ENCODE measurements at regions not wholly inside any gene's neighbourhood (a gene's known extent, or its start where the extent isn't known, plus 50 kb on each side); places are given as distances from the start of the nearest gene placed in this dataset.

DNA sequence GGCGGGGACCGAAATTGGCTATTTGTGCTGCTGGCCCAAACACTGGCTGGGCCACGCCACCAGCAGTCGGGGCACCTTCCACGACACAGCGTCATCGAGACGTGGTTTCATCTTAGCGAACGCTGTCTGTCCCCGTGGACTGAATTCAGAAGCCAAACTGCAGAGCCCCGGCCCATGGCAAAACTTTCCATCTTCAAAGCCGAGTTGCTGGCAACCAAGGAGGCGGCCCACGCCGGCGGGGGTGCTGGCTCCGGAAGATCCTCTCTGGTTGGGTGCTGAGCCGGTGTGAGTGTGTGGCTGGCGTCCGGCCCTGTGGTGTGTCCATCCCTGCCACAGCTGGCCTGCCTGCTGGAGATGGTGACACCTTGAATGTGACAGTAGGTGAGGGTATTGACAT lies 96.6 kb upstream of the ADRA2C start:
- DNase-seq (ENCODE audit: low spot score) = no peak

- DNase-seq (ENCODE audit: low spot score) = no peak
Measured at GRCh38 chr4:3668825-3669552, 97.2 kb upstream of the ADRA2C start.

GRCh38 chr4:3667258-3667657 lies 98.9 kb upstream of the ADRA2C start:
- DNase-seq (ENCODE audit: low spot score) = no peak

DNA sequence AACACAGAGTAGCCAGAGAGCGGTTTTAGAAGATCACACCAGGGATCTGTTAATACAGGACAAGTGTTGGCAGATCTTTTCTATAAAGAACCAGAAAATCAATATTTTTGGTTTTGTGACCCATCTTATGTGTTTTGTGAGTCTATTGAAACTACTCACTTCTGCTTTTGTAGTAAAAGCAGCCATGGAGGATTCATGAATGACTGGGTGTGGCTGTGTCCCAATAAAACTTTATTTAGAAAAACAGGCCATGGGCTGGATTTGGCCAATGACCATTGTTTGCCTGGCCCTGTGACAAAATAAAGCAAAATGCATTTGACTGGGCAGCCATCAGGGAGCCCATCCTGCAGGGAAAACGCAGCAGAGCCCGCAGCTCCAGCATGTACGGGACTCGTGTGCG lies 99.9 kb upstream of the ADRA2C start:
- DNase-seq (ENCODE audit: low spot score) = no peak

DNA sequence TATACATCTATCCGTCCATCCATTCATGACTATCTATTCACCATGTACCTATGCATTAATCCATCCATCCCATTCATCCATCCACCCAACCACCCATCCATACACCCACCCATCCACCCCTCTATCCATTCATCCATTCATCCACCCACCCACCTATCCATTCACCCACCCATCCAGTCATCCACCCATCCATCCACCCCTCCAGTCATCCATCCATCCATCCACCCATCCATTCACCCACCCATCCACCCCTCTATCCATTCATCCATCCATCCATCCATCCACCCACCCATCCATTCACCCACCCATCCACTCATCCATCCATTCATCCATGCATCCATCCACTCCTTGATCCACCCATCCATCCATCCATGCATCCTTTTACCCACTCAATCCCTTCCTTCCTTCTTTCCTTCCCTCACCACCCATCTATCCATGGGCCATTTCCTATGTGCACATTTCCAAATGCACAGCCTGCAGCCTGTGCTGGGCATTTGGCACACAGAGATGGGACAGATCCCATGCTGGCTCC lies 100.8 kb upstream of the ADRA2C start:
- no peak for DNase-seq (ENCODE audit: low spot score)

DNA sequence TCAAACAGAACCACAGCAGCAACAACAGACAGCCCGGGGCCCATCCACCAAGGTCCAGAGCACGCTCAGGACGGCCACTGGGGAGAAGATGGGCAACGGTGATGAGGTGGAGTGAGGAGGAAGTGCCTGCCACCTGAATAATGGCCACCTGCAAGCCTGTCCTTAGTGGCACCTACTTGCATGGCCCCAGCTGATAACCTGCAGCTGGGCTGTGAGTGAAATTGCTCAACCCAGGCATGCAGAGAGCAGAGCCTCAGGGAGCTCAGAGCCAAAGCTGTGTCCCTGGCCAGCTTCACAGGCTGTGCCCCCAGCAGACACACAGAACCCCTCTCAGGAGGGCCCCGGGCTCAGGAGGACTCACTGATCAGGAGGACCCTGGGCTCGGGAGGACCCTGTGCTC lies 102.4 kb upstream of the ADRA2C start:
- no peak for DNase-seq (ENCODE audit: low spot score)

DNA sequence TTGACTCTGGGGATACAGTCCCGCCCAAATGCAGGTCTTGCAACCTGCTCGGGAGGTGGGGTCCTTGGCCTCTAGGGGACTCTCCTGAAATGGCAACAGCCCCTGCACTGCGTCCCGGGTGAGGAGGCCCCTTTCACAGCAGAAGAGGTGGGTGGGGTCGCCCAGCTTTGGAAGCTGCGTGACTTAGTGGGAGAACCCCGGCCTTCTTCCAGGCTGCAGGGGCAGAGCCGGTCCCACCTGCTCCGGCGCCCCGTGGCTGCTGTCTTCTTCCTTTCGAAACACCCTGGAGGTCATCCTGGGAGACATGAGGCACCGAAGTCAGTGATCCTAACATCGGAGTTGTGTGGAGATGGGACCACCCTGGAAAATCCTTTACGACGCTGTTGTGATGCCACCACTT lies 103.7 kb upstream of the ADRA2C start:
- no peak for DNase-seq (ENCODE audit: low spot score)

DNA sequence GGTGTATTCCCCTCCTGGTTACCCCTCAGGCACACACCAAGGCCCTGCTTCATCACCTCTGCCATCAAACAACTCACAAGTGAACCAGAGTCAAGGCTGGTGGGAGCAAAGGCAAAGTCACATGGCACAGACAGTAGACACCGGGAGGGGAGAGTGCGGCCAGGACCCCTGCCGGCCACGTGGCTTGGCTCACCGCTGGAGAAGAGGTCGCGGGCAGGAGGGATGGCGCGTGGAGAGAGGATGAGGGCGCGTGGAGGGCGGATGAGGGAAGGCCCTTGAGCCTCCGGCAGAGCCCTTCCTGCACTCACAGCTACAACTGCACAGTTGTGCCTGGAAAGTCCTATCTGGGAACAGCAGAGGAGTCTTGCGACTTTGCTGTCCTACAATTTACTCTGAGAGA lies 104.2 kb upstream of the ADRA2C start:
- no peak for DNase-seq (ENCODE audit: low spot score)

DNA sequence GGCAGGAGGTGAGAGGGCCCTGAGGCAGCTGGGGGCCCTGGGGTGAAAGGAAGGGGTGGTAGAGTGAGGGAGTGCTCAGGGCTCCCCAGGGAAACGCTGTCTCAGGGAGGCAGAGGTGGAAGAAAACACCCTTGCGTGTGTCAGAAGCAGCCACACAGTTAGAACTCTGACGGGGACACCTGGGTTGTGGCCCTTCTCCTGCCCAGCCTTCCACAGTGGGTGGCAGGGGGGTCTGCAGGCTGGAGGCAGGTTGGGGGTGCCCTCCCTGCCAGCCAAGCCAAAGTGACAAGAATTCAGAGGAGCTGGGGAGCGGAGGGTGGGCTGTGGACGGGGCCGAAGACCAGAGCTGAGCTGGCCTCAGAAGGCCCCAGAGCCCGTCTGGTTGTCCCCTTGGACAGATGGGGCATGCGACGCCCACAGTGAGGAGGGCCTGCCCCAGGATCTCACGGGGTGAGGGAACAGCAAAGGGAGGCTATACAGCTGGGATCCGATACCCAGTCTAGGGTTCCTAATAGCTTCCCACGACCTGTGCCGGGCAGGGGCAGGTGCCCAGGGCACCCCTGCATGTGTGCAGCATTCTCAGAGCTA lies 105.2 kb upstream of the ADRA2C start:
- no peak for DNase-seq (ENCODE audit: low spot score)

DNA sequence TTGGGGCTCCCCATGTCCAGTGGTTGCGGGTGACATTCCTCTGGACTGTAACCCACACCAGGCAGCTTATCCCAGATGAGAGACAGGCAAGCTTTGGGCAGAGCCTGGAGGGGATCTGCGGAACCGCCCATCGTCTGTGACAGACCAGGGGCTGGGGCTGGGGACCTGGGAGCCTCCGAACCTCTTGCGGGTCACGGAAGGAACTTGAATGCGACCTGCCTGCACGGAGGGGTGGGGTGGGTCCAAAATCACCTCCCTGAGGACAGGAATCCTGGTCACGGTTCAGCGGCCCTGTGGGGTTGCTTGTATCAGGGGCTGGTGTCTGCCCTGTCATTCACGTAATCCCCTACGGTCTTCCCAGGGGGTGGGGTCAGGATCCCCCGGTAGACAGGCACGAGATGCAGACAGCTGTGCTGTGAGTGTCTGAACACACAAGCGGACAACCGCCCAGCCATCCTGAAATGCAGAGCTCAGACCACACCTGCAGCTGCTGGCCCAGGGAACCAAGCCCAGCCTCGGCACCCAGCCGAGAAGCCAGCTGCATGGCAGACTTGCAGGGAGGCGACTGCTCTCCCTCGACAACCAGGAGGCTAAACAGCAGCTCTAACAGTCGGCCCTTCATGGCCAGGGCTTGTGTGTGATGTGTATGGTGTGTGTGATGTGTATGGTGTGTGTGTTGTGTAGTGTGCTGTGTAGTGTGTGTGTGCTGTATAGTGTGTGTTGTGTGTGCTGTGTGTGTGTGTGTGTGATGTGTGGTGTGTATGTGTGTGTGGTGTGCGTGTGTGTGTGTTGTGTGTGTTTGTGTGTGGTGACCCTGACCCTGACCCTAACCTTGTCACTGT lies 105.9 kb upstream of the ADRA2C start:
- peak; percentile 58 for DNase-seq (ENCODE audit: low spot score)

DNA sequence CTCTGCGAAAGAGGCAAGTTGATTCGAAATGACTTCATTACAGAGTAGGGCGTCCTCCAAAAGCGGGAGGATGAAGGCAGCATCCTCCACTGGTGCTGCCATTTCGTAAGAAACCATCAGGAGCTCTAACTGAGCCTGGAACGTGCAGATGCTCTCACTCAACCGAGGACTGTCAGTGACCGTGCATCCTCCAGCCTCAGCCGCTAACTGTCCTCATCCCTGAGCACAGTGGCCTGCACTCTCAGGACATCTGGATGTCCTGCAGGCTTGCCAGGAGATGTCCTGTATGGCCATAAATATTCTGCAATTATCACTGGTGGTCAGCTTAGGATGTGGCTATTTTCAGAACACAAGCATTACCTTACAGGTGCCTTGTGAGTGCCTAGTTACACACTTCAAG lies 107.1 kb upstream of the ADRA2C start:
- DNase-seq (ENCODE audit: low spot score) = no peak

GRCh38 chr4:3658530-3658913 lies 107.7 kb upstream of the ADRA2C start:
- DNase-seq (ENCODE audit: low spot score) = no peak

- no peak for DNase-seq (ENCODE audit: low spot score)
Measured at GRCh38 chr4:3657902-3658529, 108.2 kb upstream of the ADRA2C start.

GRCh38 chr4:3656416-3657356 lies 109.5 kb upstream of the ADRA2C start:
- peak; percentile 50 for DNase-seq (ENCODE audit: low spot score)

DNA sequence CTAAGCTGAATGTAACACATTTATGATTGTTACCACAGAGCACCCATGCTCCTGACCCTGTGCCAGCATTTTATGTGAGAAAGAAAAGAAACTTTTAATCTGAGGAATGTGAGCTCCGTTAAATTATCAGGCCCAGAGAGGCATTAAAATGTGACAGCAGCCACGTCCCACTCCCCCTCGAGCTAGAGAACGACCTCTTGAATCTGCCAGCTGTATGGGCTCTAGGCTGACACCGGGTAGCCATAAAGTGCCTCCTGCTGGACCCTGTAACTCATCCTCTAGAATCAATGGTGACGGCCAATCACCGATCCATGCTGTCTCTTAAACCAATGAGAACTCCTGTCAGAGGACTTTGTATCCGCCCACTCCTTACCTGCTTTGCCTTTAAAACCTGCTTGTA lies 110.2 kb upstream of the ADRA2C start:
- DNase-seq (ENCODE audit: low spot score) = peak; percentile 81

- no peak for DNase-seq (ENCODE audit: low spot score)
Measured at GRCh38 chr4:3655485-3655884, 110.7 kb upstream of the ADRA2C start.

DNA sequence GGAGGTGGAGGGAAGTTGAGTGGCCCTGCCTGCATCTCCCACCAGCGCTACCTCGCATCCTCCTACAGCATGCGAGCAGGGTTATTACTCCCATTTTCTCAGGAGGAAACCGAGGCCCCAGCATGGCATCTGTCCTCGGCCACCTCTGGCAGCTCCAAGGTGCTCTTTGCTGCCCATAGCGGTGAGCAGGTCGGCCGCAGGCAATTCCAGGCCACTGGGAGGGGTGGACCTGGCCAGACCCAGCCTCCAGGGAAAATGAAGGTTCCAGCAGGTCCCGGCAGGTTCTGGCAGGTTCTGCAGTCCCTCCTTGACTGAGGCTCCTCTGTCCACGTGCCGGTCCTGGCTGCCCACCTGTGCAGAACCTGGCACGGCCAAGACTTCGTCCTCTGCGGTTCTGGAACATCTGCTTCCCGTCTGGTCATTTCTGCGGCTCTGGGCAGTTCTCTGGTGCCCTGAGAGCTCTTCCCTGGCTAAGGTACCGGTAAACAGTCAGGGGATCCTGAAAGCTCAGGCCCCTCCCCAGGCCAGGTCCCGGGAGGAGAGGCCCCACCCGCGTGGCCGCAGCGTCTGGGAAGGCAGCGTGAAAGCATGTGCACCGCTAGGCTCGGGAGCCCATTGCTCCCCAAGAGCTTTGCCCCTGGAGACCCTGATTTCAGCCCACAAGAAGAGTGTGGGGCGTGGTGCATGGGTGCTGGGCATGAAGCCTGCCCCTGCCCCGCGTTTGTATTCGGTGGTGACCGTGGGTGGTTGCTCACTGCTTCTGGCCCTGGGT lies 112.0 kb upstream of the ADRA2C start:
- no peak for DNase-seq (ENCODE audit: low spot score)

DNA sequence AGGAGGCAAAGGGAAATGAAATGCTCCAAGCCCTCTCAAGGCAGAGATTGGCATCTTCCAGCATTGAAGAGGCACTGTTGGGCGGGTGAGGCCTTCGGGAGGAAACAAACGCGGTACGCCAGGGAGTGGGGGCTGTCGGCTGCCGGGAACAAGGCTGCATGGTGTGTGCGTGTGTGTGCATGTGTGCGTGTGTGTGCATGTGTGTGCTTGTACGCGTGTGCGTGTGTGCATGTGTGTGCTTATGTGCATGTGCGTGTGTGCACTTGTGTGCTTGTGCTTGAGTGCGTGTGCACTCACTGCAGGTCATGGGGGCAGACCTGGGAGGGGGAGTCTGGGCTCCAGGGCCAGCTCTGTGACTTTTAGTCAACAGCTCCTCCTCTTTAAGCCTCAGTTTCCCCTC lies 113.6 kb upstream of the ADRA2C start:
- no peak for DNase-seq (ENCODE audit: low spot score)

DNA sequence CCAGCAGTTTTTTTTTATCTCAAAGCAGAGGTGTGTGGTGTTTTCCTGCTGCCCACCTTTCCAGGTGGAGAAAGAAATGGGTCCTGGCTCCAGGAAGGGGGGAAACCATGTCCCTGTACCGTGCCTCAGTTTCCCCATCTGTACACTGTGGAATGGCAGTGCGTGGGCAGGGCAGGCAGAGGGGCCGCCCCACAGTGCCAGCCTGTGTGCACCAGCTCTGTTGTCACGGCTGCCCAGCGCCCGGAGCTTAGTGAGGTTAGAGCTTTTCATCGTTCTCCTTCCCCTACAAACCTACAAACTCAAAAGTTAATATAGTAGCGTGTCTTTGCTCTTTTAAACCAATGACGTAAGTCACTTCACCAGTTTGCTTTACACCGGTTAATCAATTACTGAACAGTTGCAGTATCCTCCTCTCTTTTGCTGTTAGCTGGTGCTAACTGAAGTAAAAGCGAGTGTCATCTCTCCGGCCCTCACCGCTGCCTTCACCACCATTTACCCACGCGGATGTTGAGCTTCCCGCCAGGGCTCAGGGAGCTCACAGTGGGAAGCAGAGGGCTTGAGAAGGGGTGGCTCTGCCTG lies 114.8 kb upstream of the ADRA2C start:
- no peak for DNase-seq (ENCODE audit: low spot score)

- DNase-seq (ENCODE audit: low spot score) = no peak
Measured at GRCh38 chr4:3649491-3649890, 116.7 kb upstream of the ADRA2C start.

All from iPS-NIHi11 (cell line).